HG03378 (cell line): ENCODE measurements at regions not wholly inside any gene's neighbourhood (a gene's known extent, or its start where the extent isn't known, plus 50 kb on each side); places are given as distances from the start of the nearest gene placed in this dataset.

Source experiments
- ATAC-seq: cut with Tn5 transposase; IDR thresholded peaks from one replicate; pipeline ENCODE4 v1.9.1; 2021; ENCODE audit warnings: mild to moderate bottlenecking, moderate library complexity; ENCODE audit not compliant: unreplicated experiment

DNA sequence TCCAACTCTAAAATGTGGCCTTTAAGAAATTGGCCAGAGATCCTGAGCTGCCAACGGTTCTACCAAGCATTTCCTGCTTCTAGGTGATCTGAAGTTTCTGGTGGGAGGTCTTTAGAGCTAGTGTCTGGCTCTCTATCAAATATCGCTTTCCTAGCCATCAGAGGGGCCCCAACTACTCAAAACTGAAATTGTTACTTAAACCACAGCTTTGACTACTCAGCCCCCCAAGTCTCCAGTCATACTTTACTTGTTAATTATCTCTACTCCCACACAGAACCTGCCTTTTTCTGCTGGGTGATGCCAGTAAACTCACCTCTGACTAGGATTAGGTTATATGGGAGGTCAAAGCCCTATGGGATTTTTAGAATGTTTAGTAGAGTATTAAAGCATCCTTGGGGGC, 95.1 kb downstream of the FASLG start:
- ATAC-seq: no peak

DNA sequence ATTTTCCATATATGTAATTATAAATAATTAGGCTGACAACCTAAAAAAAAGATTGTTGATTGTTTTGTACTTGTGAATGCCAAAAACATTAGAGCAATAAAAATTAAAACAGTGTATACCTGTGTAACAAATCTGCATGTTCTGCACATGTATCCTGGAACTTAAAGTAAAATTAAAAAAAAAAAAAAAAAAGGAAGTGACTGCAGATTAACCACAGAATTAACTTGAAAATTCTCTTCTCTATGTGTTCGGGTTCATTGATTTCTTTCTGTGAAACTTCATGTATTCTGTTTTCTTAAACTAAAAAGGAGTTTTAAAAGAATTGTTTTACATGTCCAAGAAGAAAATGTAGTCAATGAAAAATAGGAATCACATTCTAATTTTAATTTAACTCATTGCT, 95.7 kb downstream of the FASLG start:
- no peak for ATAC-seq

DNA sequence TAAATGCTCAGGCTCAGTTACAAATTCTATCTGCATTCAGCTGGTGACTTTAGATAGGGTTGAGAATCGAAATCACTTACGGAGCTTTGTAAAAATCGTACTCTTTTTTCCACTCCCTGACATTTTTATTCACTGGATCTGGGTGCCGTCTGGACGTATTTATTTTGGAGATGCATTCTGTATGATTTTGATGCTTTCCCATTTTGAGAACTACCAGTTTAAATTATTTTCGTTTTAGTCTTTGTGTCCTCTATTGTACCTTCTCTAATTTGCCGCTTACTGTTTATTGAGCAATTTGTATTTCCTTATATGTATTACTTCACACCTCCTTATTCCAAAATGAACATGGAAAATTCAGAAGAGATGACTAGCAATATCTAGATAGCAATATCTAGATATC, 96.2 kb downstream of the FASLG start:
- no peak for ATAC-seq

DNA sequence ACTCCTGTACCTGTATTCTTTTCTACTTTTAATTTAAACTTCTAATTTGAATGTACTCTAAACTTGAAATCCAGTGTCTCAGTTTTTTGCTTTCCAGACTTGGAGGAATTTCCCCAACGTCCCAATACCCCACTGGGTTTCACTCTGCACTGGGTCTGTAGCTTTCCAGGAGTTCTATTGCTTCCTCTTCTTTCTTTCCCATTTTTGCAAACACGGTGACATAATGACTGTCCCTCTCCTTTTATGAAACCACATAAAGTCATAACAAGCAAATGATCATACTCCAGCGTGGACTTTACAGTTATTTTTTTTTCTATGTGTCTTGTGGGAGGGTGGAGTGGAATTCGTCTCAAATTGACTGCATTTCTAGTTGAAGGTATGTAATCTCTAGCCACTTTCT, 97.1 kb downstream of the FASLG start:
- ATAC-seq: no peak

DNA sequence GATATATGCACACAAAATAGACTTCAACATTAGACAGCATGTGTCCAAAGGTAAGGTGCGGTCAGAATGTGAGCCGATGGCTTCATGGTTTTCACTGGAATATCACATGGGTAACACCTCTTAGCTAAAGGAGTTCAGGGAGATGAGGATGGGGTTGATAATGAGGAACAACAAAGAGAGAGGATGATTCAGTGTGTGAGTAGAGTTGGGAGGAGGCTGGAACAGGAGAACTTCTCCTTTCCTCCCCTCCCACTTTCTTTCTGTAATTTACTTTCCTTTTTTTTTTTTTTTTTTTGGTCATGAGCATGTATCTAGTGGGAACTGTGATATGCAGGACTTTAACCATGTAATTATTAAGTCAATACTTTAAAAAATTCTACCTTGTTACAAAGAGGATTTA, 99.4 kb downstream of the FASLG start:
- no peak for ATAC-seq

GRCh38 chr1:172760121-172760520, 101.2 kb downstream of the FASLG start:
- ATAC-seq: no peak

- ATAC-seq: no peak
Observed at GRCh38 chr1:172761581-172762486, 102.9 kb downstream of the FASLG start.

GRCh38 chr1:172763057-172763456, 104.2 kb downstream of the FASLG start:
- ATAC-seq: no peak

DNA sequence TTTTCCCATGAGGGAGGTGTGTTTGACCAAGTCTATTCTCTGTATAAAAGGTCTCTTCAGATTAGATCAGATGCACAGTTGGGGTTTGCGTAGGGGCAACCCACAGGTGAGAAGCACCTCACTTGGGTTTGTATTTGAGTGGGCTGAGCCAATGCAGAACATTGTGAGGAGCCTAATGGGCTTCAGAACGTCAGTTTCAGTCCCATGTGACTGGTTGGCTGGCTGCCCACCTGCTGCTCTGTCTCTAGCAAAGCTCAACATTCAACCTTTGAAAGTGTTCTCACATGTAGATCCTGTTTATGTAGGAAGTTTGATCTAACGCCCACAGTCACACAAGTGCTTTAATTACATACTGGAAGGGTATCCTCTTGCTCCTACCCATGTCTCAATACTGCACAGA, 105.5 kb downstream of the FASLG start:
- no peak for ATAC-seq

DNA sequence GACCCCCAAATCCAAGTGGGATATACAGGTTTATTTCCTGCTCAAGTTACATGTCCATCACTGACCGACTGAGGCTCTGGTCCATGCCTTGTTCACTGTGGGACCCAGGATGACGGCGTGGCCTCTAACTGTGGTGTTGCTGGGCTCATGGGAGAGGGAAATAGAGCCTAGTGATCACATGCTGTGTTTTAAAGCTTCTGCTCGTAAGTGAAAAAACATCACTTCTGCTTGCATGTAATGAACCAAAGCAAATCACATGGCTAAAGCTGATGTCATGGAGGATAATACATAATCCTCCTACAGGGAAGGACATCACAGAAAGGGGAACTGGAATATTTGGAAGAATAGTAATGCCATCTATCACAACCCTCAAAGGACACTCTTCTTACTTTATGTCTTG, 107.6 kb downstream of the FASLG start:
- ATAC-seq: no peak

GRCh38 chr1:172770071-172770470, 111.2 kb downstream of the FASLG start:
- ATAC-seq: no peak

DNA sequence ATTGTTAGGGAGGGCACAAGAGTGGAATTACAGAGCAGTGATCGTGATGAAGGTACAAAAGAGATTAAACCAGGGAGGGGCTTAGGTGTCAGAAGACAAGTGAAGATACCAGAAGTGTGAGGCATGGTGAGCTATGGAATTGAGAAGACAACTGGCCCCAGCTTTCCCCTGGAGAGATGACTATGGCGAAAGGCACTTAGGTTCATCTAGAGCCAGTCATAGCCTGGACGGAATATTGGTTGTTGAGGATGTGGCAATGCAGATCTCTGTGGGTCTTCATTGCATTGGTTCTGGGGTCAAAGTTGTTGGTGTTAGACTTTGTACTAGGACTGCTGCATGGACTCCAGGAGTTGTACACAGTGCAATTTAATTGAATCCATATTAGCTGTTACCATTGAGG, 115.7 kb downstream of the FASLG start:
- ATAC-seq: no peak

DNA sequence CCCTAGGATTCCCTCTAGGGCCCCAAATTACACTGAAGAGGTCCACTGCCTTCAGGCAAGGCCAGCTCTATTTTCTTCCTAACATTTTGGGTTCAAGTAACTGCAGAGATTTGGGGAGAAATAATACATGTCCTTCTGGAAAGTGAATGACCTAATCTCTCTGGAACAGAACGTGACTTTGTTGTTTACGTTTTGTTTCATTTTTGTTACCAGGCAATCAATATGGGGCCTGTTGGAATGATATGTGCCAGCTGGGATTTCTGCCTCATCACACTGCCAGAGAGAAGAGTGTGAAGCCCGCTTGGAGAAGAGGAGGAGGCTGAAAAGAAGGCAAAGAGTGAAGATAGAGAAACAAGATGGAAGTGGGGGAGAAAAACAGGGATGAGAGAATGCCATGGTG, 116.7 kb downstream of the FASLG start:
- ATAC-seq: no peak

- ATAC-seq: no peak
Observed at GRCh38 chr1:172776071-172776470, 117.2 kb downstream of the FASLG start.

GRCh38 chr1:172777767-172778166, 118.9 kb downstream of the FASLG start:
- ATAC-seq: no peak

GRCh38 chr1:172778456-172779455, 119.9 kb downstream of the FASLG start:
- ATAC-seq: peak; percentile 70

DNA sequence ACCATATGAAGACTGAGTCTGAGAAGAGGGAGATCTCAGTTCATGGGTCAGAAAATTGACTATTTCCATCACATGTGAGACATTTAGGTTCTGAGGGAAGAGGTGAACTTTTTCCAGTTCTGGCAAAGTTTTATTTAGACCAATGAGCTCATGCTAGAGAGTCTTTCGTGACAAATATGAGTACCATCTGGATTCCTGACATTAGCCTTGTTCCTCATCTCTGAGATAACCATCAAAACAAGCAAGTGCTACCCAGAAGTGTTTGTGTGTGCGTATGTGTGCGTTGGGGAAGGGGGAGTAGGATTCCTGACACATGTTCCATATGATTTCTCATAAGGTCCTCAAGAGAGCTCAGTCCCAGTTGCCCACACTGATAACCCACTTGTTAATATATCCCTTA, 120.6 kb downstream of the FASLG start:
- no peak for ATAC-seq

GRCh38 chr1:172781513-172782140, 122.7 kb downstream of the FASLG start:
- peak; percentile 76 for ATAC-seq

- no peak for ATAC-seq
Observed at GRCh38 chr1:172789840-172790239, 130.9 kb downstream of the FASLG start.

GRCh38 chr1:172790245-172790644, 131.3 kb downstream of the FASLG start:
- ATAC-seq: no peak

- ATAC-seq: no peak
Observed at GRCh38 chr1:172793823-172794222, 134.9 kb downstream of the FASLG start.
